GM10248 (cell line): ENCODE measurements at regions not wholly inside any gene's neighbourhood (a gene's known extent, or its start where the extent isn't known, plus 50 kb on each side); places are given as distances from the start of the nearest gene placed in this dataset.
"Not testable (repeated sequence)": the region's sequence is repeated elsewhere in the genome, so short reads cannot be mapped to it uniquely, and the experiment has no call there.

Experiments
- CTCF ChIA-PET: fragments of 300-600 bp; sonication (Branson Sonifier 250); formaldehyde crosslinking; extraction: SDS; loops from one replicate; lab custom pipeline; 2021; ENCODE audit warnings: antibody characterized with exemption; lab: Yijun Ruan, JAX
- POLR2A ChIA-PET: fragments of 350-650 bp; sonication (Branson Sonifier 250); formaldehyde crosslinking; extraction: SDS; loops from one replicate; lab custom pipeline; 2020; ENCODE audit warnings: antibody characterized with exemption; lab: Yijun Ruan, JAX
- DNase-seq: peaks from one replicate; pipeline ENCODE4 v3.0.0; 2012; ENCODE audit errors: extremely low spot score
- CTCF ChIP-seq: IDR thresholded peaks from 2 replicates; pipeline ENCODE4 v1.5.1; 2012; ENCODE audit warnings: mild to moderate bottlenecking, low read depth; ENCODE audit errors: extremely low read depth, missing control alignments, control extremely low read depth

GRCh38 chr4:121616449-121616848, 80.3 kb downstream of the ANXA5 start:
- POLR2A ChIA-PET, DNase-seq: not testable (repeated sequence)
- CTCF ChIA-PET: interaction anchor here (0.8 to 1.5 kb wide), 2 partner anchors 9 to 50 kb away, joined by 3 read pairs; no protein-coding TSS in a partner anchor

GRCh38 chr4:121614101-121614500, 82.7 kb downstream of the ANXA5 start:
- POLR2A ChIA-PET: no interaction called here
- no peak for TF ChIP-seq CTCF
- no peak for DNase-seq
- CTCF ChIA-PET: no interaction called here

GRCh38 chr4:121599049-121599448, 97.7 kb downstream of the ANXA5 start:
- no peak for DNase-seq
- CTCF ChIA-PET: no interaction called here
- no peak for TF ChIP-seq CTCF
- POLR2A ChIA-PET: no interaction called here

- DNase-seq: peak; percentile 6
- ChIA-PET POLR2A (no interaction called here), CTCF (no interaction called here)
- no peak for TF ChIP-seq CTCF
Observed at GRCh38 chr4:121597346-121597934, 99.3 kb downstream of the ANXA5 start.

GRCh38 chr4:121594796-121595526, 101.8 kb downstream of the ANXA5 start:
- ChIA-PET POLR2A (no interaction called here), CTCF (interaction anchor here (0.6 kb wide), 1 partner anchor 11 kb away, joined by 3 read pairs; no protein-coding TSS in a partner anchor)
- no peak for DNase-seq
- no peak for TF ChIP-seq CTCF

- POLR2A ChIA-PET: interaction anchor here (0.7 kb wide), 1 partner anchor 954 kb away, joined by 3 read pairs; no protein-coding TSS in a partner anchor
- TF ChIP-seq CTCF: no peak
- DNase-seq: no peak
- CTCF ChIA-PET: no interaction called here
Observed at GRCh38 chr4:121593760-121594159, 103.0 kb downstream of the ANXA5 start.

- DNase-seq, CTCF ChIA-PET, POLR2A ChIA-PET: not testable (repeated sequence)
Observed at GRCh38 chr4:121592257-121592656, 104.5 kb downstream of the ANXA5 start.
